Vagina (tissue), 2 donors: ENCODE measurements at regions not wholly inside any gene's neighbourhood (a gene's known extent, or its start where the extent isn't known, plus 50 kb on each side); places are given as distances from the start of the nearest gene placed in this dataset.

ENCODE experiments used
- DNase-seq, 2 donors: peaks; one replicate each; pipeline ENCODE4 v3.0.0-alpha.2; 2017; ENCODE audit errors: extremely low spot score in 2 of 2
- H3K27ac ChIP-seq: fragments of 200-600 bp; sonication (generic); one replicate; pipeline ENCODE4 v1.5.1; 2019
- H3K27me3 ChIP-seq: fragments of 200-600 bp; sonication (generic); one replicate; pipeline ENCODE4 v1.5.1; 2019
- H3K36me3 ChIP-seq, 2 donors: fragments of 200-600 bp; sonication (generic); one replicate each; pipeline ENCODE4 v1.5.1; 2017 to 2019
- H3K4me1 ChIP-seq: fragments of 200-600 bp; sonication (generic); one replicate; pipeline ENCODE4 v1.5.1; 2019
- H3K4me3 ChIP-seq, 2 donors: fragments of 200-600 bp; sonication (generic); 1 replicate in 1 of 2; 2 replicates in 1 of 2; pipeline ENCODE4 v1.5.1; 2016 to 2019
- H3K9me3 ChIP-seq: fragments of 200-600 bp; sonication (generic); one replicate; pipeline ENCODE4 v1.5.1; 2019
- CTCF ChIP-seq, 3 experiments: fragments of 450-650 bp in 2 of 3; fragments of 200-600 bp in 1 of 3; sonication (generic) in 1 of 3; IDR thresholded peaks; one replicate each; pipeline ENCODE4 v1.5.1; 2017 to 2019; ENCODE audit warnings: antibody characterized with exemption in 3 of 3, mild to moderate bottlenecking in 2 of 3, moderate library complexity in 2 of 3
- POLR2A ChIP-seq, 2 donors: fragments of 450-650 bp; IDR thresholded peaks; one replicate each; pipeline ENCODE4 v1.6.1; 2017; ENCODE audit warnings: antibody characterized with exemption in 2 of 2, mild to moderate bottlenecking in 2 of 2, moderate library complexity in 2 of 2
- POLR2AphosphoS5 ChIP-seq, 2 donors: sonication (generic); formaldehyde crosslinking; IDR thresholded peaks; one replicate each; pipeline ENCODE4 v1.9.0; 2017; ENCODE audit warnings: antibody characterized with exemption in 2 of 2, mild to moderate bottlenecking in 2 of 2, low read depth in 1 of 2; ENCODE audit not compliant: insufficient read depth in 1 of 2
- intact Hi-C: fragments of 100-400 bp; cut with DNase I; formaldehyde crosslinking; loops from one replicate; pipeline ENCODE4 v1.15.1; 2023

GRCh38 chr1:56359056-56359455, 220.3 kb downstream of the PLPP3 start:
- no peak for TF ChIP-seq CTCF (IDR thresholded peaks at IDR 0.05)
- intact Hi-C loops, result no loop called here
- Histone ChIP-seq H3K27ac (no peak overlapping the region), H3K4me3 (no peak overlapping the region), H3K27me3 (no peaks in the 10 kb centered on the region), H3K36me3 (no peaks in the 10 kb centered on the region), H3K4me1 (no peaks in the 10 kb centered on the region), H3K9me3 (no peaks in the 10 kb centered on the region)
- no peak for DNase-seq

- Histone ChIP-seq H3K4me3 (no peak overlapping the region), H3K4me1 (no peaks in the 10 kb centered on the region), H3K9me3 (no peaks in the 10 kb centered on the region), H3K27ac (no peak overlapping the region), H3K27me3 (no peaks in the 10 kb centered on the region), H3K36me3 (no peaks in the 10 kb centered on the region)
- intact Hi-C loops, result no loop called here
- TF ChIP-seq POLR2A (IDR thresholded peaks at IDR 0.05) (no peak), CTCF (IDR thresholded peaks at IDR 0.05) (no peak), POLR2AphosphoS5 (IDR thresholded peaks at IDR 0.05; ENCODE audit: insufficient read depth in 1 of 2, low read depth in 1 of 2) (no peak)
- DNase-seq, result no peak
Measured at GRCh38 chr1:56357927-56358690, 221.3 kb downstream of the PLPP3 start.

- no peak overlapping the region for H3K27ac ChIP-seq
Measured at GRCh38 chr1:56356376-56356990, 222.9 kb downstream of the PLPP3 start.

GRCh38 chr1:56355918-56356317, 223.4 kb downstream of the PLPP3 start:
- Histone ChIP-seq H3K4me1 (no peaks in the 10 kb centered on the region), H3K4me3 (no peak overlapping the region), H3K36me3 (no peaks in the 10 kb centered on the region), H3K27me3 (no peaks in the 10 kb centered on the region), H3K27ac (no peak overlapping the region), H3K9me3 (no peaks in the 10 kb centered on the region)
- DNase-seq, result no peak
- intact Hi-C loops, result no loop called here
- TF ChIP-seq POLR2AphosphoS5 (IDR thresholded peaks at IDR 0.05; ENCODE audit: insufficient read depth in 1 of 2, low read depth in 1 of 2) (no peak), CTCF (IDR thresholded peaks at IDR 0.05) (no peak), POLR2A (IDR thresholded peaks at IDR 0.05) (no peak)

More at GRCh38 chr1:56356376-56356990, 222.9 kb downstream of the PLPP3 start:
- TF ChIP-seq CTCF (IDR thresholded peaks at IDR 0.05) (no peak), POLR2AphosphoS5 (IDR thresholded peaks at IDR 0.05; ENCODE audit: insufficient read depth in 1 of 2, low read depth in 1 of 2) (no peak)
- Histone ChIP-seq H3K4me1 (no peaks in the 10 kb centered on the region), H3K36me3 (no peaks in the 10 kb centered on the region), H3K4me3 (no peak overlapping the region), H3K27me3 (no peaks in the 10 kb centered on the region), H3K9me3 (no peaks in the 10 kb centered on the region)
- intact Hi-C loops, result no loop called here
- no peak for DNase-seq

GRCh38 chr1:56355422-56355821, 223.9 kb downstream of the PLPP3 start:
- TF ChIP-seq POLR2A (IDR thresholded peaks at IDR 0.05) (no peak), POLR2AphosphoS5 (IDR thresholded peaks at IDR 0.05; ENCODE audit: insufficient read depth in 1 of 2, low read depth in 1 of 2) (no peak), CTCF (IDR thresholded peaks at IDR 0.05) (no peak)
- Histone ChIP-seq H3K9me3 (no peaks in the 10 kb centered on the region), H3K36me3 (no peaks in the 10 kb centered on the region), H3K4me1 (no peaks in the 10 kb centered on the region), H3K27me3 (no peaks in the 10 kb centered on the region), H3K4me3 (no peak overlapping the region), H3K27ac (no peak overlapping the region)
- no peak for DNase-seq
- intact Hi-C loops, result no loop called here
